ENCODE measurements at regions not wholly inside any gene's neighbourhood (a gene's known extent, or its start where the extent isn't known, plus 50 kb on each side); places are given as distances from the start of the nearest gene placed in this dataset.

GRCh38 chr2:111657351-111657975, 226.5 kb downstream of the ANAPC1 start:
- Histone ChIP-seq H2BK12ac (ENCODE audit: insufficient read length, low read depth, low read length) (no peak overlapping the region), H2AK5ac (ENCODE audit: insufficient read length, low read length) (no peak overlapping the region), H4K8ac (replicated peaks; ENCODE audit: insufficient read length, low read depth, low read length) (no peak overlapping the region), H3K4me1 (ENCODE audit: insufficient read depth, low read length) (peaks cover 4% of the 10 kb centered on the region; the same call in 1 of the 2 replicates), H3K9me3 (ENCODE audit: control insufficient read depth, low read depth, low read length) (no peaks in the 10 kb centered on the region), H2AFZ (ENCODE audit: low read length) (no peak overlapping the region), H2BK120ac (ENCODE audit: low read depth, low read length, poor library complexity, severe bottlenecking) (no peak overlapping the region), H4K91ac (ENCODE audit: insufficient read length, low read depth, low read length) (peak overlapping the region; percentile 38), H3T11ph (ENCODE audit: low read length) (no peak overlapping the region), H3K14ac (ENCODE audit: insufficient read depth, low read length) (no peak overlapping the region), H2BK15ac (ENCODE audit: low read depth, low read length) (no peak overlapping the region), H2BK5ac (ENCODE audit: insufficient read length, low read length) (no peak overlapping the region), H3K9ac (ENCODE audit: extremely low read depth, insufficient read length, low read length) (no peak overlapping the region), H4K20me1 (ENCODE audit: control insufficient read depth, insufficient read depth, insufficient read length) (no peaks in the 10 kb centered on the region), H3K56ac (ENCODE audit: insufficient read length, low read depth, low read length) (no peak overlapping the region), H3K79me2 (ENCODE audit: insufficient read depth, low read length) (no peaks in the 10 kb centered on the region), H3K27me3 (ENCODE audit: insufficient read depth, low read length) (no peaks in the 10 kb centered on the region; the same call in 1 of the 2 replicates), H3K23me2 (ENCODE audit: insufficient read length, low read depth, low read length, poor library complexity, severe bottlenecking) (no peaks in the 10 kb centered on the region), H3K27ac (ENCODE audit: insufficient read length, low read depth, low read length) (no peak overlapping the region), H2BK20ac (ENCODE audit: low read depth, low read length, poor library complexity, severe bottlenecking) (no peak overlapping the region), H3K79me1 (ENCODE audit: insufficient read depth, low read depth, low read length, poor library complexity, severe bottlenecking) (no peaks in the 10 kb centered on the region), H3K4ac (ENCODE audit: low read depth, low read length) (no peak overlapping the region), H4K5ac (ENCODE audit: insufficient read length, low read depth, low read length) (no peak overlapping the region), H3K4me2 (ENCODE audit: insufficient read depth, insufficient read length, low read length) (no peak overlapping the region), H3K23ac (ENCODE audit: insufficient read length, low read depth, low read length) (no peak overlapping the region), H3K18ac (ENCODE audit: insufficient read length, low read depth, low read length) (no peak overlapping the region)
- DNase-seq: no peak
- H3K4me1 Mint-ChIP-seq: peaks cover 14 to 18% of the 10 kb centered on the region in 2 experiments
- no peaks in the 10 kb centered on the region for H3K36me3 Mint-ChIP-seq (ENCODE audit: insufficient read depth in 1 of 3, low read depth in 3 of 3)
- peaks cover 2% of the 10 kb centered on the region for H3K27me3 Mint-ChIP-seq (ENCODE audit: low read depth)
- no peak overlapping the region; a peak in 1 of 7 replicates for H3K27ac Mint-ChIP-seq
- no peaks in the 10 kb centered on the region for H3K9me3 Mint-ChIP-seq
- no peak overlapping the region for H3K4me3 Mint-ChIP-seq
- no peak for TF ChIP-seq CTCF (conservative IDR thresholded peaks at IDR 0.05)
- no CpG with 5 or more reads among the region's 8 CpGs for WGBS (ENCODE audit: extremely low coverage, insufficient read length, low lambda C conversion rate)

Data from H9 (cell line).